ENCODE measurements at regions not wholly inside any gene's neighbourhood (a gene's known extent, or its start where the extent isn't known, plus 50 kb on each side); places are given as distances from the start of the nearest gene placed in this dataset.
A peak's percentile ranks its signal among the peaks of the same experiment; 100 is the strongest.
"Not testable (repeated sequence)": the region's sequence is repeated elsewhere in the genome, so short reads cannot be mapped to it uniquely, and the experiment has no call there.

DNA sequence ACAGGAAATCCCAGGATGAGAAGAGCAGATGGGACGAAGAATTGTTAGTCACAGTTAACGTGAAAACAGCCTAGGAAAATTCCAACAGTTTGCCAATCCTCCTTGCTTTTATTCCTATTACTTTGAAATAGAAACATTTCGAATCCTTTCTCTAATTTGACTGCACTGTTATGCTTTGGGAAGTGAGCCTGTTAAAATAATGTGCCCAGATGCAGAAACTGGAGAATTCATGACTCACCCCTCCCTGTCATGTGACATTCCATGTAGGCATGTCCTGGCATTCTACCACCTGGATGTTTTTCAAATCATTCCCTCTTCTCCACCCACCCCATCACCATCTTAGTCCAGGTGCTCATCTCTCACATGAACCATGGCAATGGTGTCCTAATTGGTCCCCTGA, 107.3 kb downstream of the MINAR1 start:
- no peak overlapping the region for H3K4me2 ChIP-seq (ENCODE audit: low read length)
- H3K9ac ChIP-seq (ENCODE audit: low read depth, low read length), result no peak overlapping the region
- peaks cover 2% of the 10 kb centered on the region for H3K27me3 ChIP-seq (ENCODE audit: control insufficient read depth, insufficient read depth, low read length)
- H3K4me3 ChIP-seq (ENCODE audit: low read length), result no peak overlapping the region
- no peaks in the 10 kb centered on the region for H3K9me3 ChIP-seq (replicated peaks; ENCODE audit: low read length)
- H3K36me3 ChIP-seq (ENCODE audit: insufficient read depth, low read length), result no peaks in the 10 kb centered on the region
- H3K4me1 ChIP-seq (ENCODE audit: control insufficient read depth, insufficient read depth, low read length), result no peaks in the 10 kb centered on the region

DNA sequence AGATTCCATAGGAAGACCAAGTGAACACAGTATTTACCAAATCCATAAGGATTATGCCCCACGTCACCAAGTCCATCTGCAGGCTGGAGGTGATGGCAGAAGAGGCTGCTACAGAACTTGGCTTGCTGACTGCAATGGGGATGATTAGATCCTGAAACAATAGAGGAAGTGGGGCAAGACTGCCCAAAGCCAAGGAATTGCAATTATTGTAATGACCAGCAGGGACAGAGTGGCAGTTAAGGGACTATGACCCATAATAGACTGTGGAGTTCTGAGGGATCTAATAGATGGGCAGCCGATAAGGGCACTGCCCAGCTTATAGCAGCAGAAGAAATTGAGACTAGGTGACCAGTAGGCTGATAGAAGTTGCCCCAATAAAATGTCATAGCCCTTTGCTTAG, 108.4 kb downstream of the MINAR1 start:
- Histone ChIP-seq H3K9me3 (replicated peaks; ENCODE audit: low read length) (no peaks in the 10 kb centered on the region), H3K4me2 (ENCODE audit: low read length) (no peak overlapping the region), H3K4me3 (ENCODE audit: low read length) (no peak overlapping the region), H3K27me3 (ENCODE audit: control insufficient read depth, insufficient read depth, low read length) (no peaks in the 10 kb centered on the region), H3K9ac (ENCODE audit: low read depth, low read length) (no peak overlapping the region), H3K4me1 (ENCODE audit: control insufficient read depth, insufficient read depth, low read length) (no peaks in the 10 kb centered on the region), H3K36me3 (ENCODE audit: insufficient read depth, low read length) (no peaks in the 10 kb centered on the region)

DNA sequence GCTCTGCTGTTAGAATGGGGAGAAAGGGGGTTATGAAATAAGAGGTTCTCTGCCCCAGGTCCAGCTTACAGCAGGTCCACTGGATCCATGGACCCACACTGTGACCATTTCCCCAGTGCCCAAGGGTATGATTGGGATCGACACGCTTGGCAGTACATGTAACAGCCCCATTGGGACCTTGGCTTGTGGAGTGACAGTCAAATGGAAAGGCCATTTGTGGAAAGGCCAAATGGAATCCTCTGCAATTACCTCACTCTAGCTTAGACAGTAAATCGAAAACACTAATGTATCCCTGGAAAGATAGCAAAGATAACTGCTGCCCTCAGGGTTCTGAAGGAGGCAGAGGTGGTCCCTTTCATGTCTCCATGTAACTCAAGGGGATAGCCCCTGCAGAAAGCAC, 109.1 kb downstream of the MINAR1 start:
- Histone ChIP-seq H3K9ac (ENCODE audit: low read depth, low read length) (no peak overlapping the region), H3K27me3 (ENCODE audit: control insufficient read depth, insufficient read depth, low read length) (no peaks in the 10 kb centered on the region), H3K9me3 (replicated peaks; ENCODE audit: low read length) (no peaks in the 10 kb centered on the region), H3K36me3 (ENCODE audit: insufficient read depth, low read length) (no peaks in the 10 kb centered on the region), H3K4me1 (ENCODE audit: control insufficient read depth, insufficient read depth, low read length) (no peaks in the 10 kb centered on the region), H3K4me2 (ENCODE audit: low read length) (no peak overlapping the region), H3K4me3 (ENCODE audit: low read length) (no peak overlapping the region)

DNA sequence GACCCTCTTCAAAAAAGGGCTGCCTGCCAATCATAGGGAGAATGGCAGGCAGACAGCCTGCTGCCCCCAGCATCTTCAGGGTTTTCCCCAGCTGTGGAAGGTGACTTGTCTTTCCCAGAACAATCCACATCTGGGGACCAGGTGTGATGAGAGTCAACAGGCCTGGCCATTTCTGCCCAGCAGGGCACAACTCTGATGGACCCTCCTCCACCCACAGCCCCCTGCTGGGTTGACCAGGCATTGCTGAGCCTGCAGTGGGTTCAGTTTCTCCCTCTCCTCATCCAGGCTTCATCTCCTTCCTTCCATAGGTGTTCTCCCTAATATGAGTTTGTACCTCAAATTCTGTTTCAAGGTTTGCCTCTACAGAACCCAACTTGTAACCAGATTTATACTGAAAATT, 111.0 kb downstream of the MINAR1 start:
- Histone ChIP-seq H3K4me2 (ENCODE audit: low read length) (no peak overlapping the region), H3K9ac (ENCODE audit: low read depth, low read length) (no peak overlapping the region), H3K4me1 (ENCODE audit: control insufficient read depth, insufficient read depth, low read length) (no peaks in the 10 kb centered on the region), H3K27me3 (ENCODE audit: control insufficient read depth, insufficient read depth, low read length) (no peaks in the 10 kb centered on the region), H3K36me3 (ENCODE audit: insufficient read depth, low read length) (no peaks in the 10 kb centered on the region), H3K4me3 (ENCODE audit: low read length) (no peak overlapping the region), H3K9me3 (replicated peaks; ENCODE audit: low read length) (no peaks in the 10 kb centered on the region)

DNA sequence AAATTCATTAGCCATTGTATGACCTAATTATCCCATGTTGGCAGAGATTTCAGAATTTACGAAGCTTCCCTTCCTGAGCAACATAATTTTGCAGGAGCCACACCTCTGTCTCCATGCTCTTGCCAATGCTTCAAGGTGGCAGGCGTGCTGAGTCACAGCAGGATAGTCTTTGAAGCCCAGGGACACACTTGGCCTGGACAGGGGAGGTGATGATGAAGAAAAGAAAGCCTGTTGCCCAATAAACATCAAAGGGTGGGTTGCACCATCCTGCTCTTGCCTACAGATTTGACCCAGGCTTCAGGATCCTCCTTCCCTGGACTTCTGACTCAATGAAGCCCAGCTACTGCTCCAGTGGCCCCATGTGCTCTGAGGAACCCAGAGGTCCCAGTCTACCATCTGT, 117.1 kb downstream of the MINAR1 start:
- no peaks in the 10 kb centered on the region for H3K4me1 ChIP-seq (ENCODE audit: control insufficient read depth, insufficient read depth, low read length)
- no peaks in the 10 kb centered on the region for H3K27me3 ChIP-seq (ENCODE audit: control insufficient read depth, insufficient read depth, low read length)
- H3K4me3 ChIP-seq (ENCODE audit: low read length), result no peak overlapping the region
- H3K4me2 ChIP-seq (ENCODE audit: low read length), result no peak overlapping the region
- no peaks in the 10 kb centered on the region for H3K9me3 ChIP-seq (replicated peaks; ENCODE audit: low read length)
- H3K36me3 ChIP-seq (ENCODE audit: insufficient read depth, low read length), result no peaks in the 10 kb centered on the region
- H3K9ac ChIP-seq (ENCODE audit: low read depth, low read length), result no peak overlapping the region

DNA sequence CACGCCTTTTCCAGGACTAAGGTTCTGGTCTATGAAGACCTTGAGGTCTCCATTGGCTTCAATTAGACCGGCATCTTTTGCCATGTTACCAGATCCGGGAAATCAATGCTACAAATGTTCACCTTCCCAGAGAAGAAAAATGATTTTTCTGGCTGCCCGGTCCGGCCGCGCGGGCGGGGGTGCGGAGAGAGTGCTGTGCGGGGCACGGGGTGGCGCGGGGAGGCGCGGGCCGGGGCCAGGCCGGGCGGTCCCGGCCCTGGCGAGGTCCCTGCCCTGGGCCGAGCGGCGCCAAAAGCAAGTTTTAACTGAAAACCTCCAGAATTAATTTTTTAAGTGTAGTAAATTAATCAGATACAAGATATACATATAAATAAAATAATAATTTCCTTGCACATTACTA, 128.2 kb downstream of the MINAR1 start:
- Histone ChIP-seq H3K4me3 (ENCODE audit: low read length) (no peak overlapping the region), H3K9ac (ENCODE audit: low read depth, low read length) (no peak overlapping the region), H3K4me2 (ENCODE audit: low read length) (no peak overlapping the region), H3K4me1 (ENCODE audit: control insufficient read depth, insufficient read depth, low read length) (no peaks in the 10 kb centered on the region), H3K27me3 (ENCODE audit: control insufficient read depth, insufficient read depth, low read length) (peaks cover 14% of the 10 kb centered on the region), H3K9me3 (replicated peaks; ENCODE audit: low read length) (no peaks in the 10 kb centered on the region), H3K36me3 (ENCODE audit: insufficient read depth, low read length) (no peaks in the 10 kb centered on the region)

DNA sequence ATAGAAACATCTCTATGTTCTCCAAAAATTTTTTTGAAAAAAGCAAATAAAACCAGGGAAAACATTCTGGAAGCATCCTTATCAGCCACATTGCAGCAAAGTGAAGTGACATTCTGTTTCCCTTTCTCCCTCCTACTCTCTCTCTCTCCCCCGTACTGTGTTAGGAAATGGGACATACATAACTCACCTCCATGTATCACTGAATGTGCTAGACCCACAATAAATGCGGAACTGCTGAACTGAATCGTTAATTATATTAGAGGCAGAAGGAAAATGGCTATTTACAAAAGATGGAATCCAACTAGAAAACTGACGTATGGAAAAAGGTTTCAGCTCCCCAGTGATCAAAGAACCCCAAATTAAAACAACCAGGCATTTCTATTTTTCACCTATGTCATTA, 129.8 kb downstream of the MINAR1 start:
- Histone ChIP-seq H3K4me3 (ENCODE audit: low read length) (peak overlapping the region; percentile 12), H3K4me1 (ENCODE audit: control insufficient read depth, insufficient read depth, low read length) (no peaks in the 10 kb centered on the region), H3K9me3 (replicated peaks; ENCODE audit: low read length) (no peaks in the 10 kb centered on the region), H3K27me3 (ENCODE audit: control insufficient read depth, insufficient read depth, low read length) (peaks cover 14% of the 10 kb centered on the region), H3K36me3 (ENCODE audit: insufficient read depth, low read length) (no peaks in the 10 kb centered on the region), H3K4me2 (ENCODE audit: low read length) (peak overlapping the region; percentile 51), H3K9ac (ENCODE audit: low read depth, low read length) (no peak overlapping the region)

DNA sequence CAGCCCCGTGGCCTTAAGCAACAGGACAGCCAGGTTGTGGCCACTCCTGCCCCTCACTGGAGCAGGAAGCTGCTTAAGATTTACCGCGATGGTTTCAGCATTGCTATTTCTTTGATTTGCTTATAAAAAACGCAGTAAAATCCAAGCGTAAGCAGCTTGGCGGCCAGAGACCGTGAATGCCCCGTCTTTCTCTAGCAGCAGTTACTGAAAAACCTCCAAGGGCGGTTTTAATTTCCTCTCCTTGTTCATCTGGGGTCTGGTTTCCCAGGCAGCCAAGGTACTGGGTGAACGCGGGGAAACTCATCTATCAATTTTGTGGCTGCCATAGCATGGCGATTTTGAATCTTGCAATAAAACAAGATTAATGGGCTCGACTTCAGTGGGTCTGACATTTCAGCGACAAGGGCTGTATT, 130.3 kb downstream of the MINAR1 start:
- Histone ChIP-seq H3K9ac (ENCODE audit: low read depth, low read length) (no peak overlapping the region), H3K36me3 (ENCODE audit: insufficient read depth, low read length) (no peaks in the 10 kb centered on the region), H3K9me3 (replicated peaks; ENCODE audit: low read length) (no peaks in the 10 kb centered on the region), H3K4me2 (ENCODE audit: low read length) (peak overlapping the region; percentile 51), H3K4me3 (ENCODE audit: low read length) (peak overlapping the region; percentile 12), H3K27me3 (ENCODE audit: control insufficient read depth, insufficient read depth, low read length) (peaks cover 14% of the 10 kb centered on the region), H3K4me1 (ENCODE audit: control insufficient read depth, insufficient read depth, low read length) (no peaks in the 10 kb centered on the region)

DNA sequence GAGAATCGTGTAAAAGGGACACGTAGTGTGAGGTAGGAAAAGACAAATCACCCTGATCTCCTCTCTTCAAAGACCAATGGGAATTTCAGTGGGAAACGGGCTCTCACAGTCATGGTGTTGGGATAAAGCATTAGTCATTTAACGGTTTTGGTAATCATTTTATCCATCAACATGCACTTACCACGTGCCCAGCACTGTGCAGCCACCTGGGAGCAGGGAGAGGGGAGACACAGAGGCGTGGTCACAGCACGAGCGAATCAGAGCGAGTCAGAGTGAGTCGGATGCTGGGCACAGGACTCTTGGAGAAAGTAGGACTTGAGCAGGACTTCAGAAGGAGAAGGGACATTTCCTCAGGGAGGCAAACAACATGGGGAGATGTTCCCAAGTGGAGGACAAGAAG, 130.8 kb downstream of the MINAR1 start:
- peak overlapping the region; percentile 51 for H3K4me2 ChIP-seq (ENCODE audit: low read length)
- peaks cover 14% of the 10 kb centered on the region for H3K27me3 ChIP-seq (ENCODE audit: control insufficient read depth, insufficient read depth, low read length)
- H3K4me1 ChIP-seq (ENCODE audit: control insufficient read depth, insufficient read depth, low read length), result no peaks in the 10 kb centered on the region
- H3K36me3 ChIP-seq (ENCODE audit: insufficient read depth, low read length), result no peaks in the 10 kb centered on the region
- H3K9me3 ChIP-seq (replicated peaks; ENCODE audit: low read length), result no peaks in the 10 kb centered on the region
- no peak overlapping the region for H3K9ac ChIP-seq (ENCODE audit: low read depth, low read length)
- H3K4me3 ChIP-seq (ENCODE audit: low read length), result no peak overlapping the region

DNA sequence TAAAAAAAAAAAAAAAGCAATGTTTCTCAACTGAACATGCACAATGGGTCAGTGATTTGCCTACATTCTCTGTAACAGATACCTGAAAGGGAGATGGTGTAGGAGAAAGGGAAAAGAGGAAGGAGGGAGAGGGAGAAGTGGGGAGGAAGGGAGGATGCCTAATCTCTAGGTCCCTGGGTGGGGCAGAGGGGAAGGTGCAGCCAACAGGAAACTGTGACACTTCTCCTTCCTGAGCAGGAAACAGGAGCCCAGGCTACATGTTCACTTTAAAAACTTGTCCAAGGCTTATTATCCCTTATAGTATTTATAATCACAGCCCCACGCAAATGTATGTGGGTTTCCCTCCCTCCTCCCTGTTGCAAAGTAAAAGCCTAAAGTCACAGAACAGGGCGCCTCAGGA, 137.9 kb downstream of the MINAR1 start:
- no peaks in the 10 kb centered on the region for H3K4me1 ChIP-seq (ENCODE audit: control insufficient read depth, insufficient read depth, low read length)
- H3K4me2 ChIP-seq (ENCODE audit: low read length), result no peak overlapping the region
- H3K4me3 ChIP-seq (ENCODE audit: low read length), result no peak overlapping the region
- no peaks in the 10 kb centered on the region for H3K9me3 ChIP-seq (replicated peaks; ENCODE audit: low read length)
- H3K27me3 ChIP-seq (ENCODE audit: control insufficient read depth, insufficient read depth, low read length), result no peaks in the 10 kb centered on the region
- H3K9ac ChIP-seq (ENCODE audit: low read depth, low read length), result no peak overlapping the region
- no peaks in the 10 kb centered on the region for H3K36me3 ChIP-seq (ENCODE audit: insufficient read depth, low read length)

DNA sequence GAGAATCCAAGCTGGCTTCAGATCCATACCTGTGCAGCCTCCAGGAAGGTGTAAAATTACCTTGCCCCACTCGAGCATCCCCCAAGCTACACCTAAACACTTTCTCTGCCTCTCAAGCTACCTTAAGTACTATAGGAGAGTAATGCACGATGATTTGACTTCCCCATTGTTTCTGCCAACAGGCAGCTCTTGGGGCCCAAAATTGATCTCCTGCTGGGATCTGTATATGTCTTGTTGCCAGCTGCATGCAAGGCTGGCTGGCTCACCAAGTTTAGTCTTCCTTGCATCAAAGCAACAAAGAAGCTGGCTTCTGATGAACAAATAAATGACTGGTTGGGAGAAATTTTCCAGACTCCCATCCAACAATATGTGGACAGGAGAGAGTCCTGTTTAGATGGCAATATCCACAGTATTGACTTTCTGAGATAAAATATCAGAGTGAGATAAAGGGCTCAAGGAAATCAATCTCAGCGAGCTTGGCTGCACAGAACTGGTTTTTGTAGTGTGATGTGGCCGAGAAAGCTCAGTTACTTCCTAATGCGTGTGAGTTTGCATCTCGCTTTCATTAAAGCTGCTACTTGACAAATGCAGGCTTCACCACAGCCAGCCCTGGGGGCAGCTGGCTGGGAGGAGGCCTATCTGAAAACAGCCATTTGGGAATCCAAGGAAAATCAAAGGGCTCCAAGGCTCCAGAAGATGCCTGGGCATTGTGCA, 140.7 kb downstream of the MINAR1 start:
- Histone ChIP-seq H3K4me2 (ENCODE audit: low read length) (no peak overlapping the region), H3K4me3 (ENCODE audit: low read length) (no peak overlapping the region), H3K27me3 (ENCODE audit: control insufficient read depth, insufficient read depth, low read length) (no peaks in the 10 kb centered on the region), H3K36me3 (ENCODE audit: insufficient read depth, low read length) (no peaks in the 10 kb centered on the region), H3K9me3 (replicated peaks; ENCODE audit: low read length) (no peaks in the 10 kb centered on the region), H3K9ac (ENCODE audit: low read depth, low read length) (no peak overlapping the region), H3K4me1 (ENCODE audit: control insufficient read depth, insufficient read depth, low read length) (no peaks in the 10 kb centered on the region)

DNA sequence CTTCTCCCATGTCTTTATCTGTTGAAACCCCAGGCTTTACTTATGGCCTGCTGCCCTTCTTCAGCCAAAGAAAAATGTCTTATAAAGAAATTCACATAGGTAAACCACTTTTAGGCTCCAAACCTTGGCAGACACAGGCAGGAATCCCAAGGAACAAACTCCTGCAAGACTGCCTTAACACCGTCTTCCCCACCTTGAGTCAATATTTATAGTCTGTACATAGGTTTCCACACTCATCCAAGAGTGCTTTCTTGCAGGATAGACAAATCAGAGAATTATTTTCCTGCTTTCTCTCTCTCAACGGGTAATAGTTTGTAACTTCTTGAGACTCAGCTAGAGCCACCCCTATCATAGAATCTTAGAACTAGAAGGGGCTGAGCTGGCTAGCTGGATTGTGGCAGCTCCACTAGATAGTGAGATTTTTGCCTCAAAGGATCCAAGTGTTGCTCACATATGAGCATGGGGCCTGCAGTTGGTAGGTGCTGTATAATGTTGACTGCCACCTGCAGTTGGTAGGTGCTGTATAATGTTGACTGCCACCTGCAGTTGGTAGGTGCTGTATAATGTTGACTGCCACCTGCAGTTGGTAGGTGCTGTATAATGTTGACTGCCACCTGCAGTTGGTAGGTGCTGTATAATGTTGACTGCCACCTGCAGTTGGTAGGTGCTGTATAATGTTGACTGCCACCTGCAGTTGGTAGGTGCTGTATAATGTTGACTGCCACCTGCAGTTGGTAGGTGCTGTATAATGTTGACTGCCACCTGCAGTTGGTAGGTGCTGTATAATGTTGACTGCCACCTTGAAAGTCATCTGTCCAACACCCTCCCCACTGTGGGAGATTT, 142.5 kb downstream of the MINAR1 start:
- H3K27me3 ChIP-seq (ENCODE audit: control insufficient read depth, insufficient read depth, low read length); H3K4me3 ChIP-seq (ENCODE audit: low read length); H3K9me3 ChIP-seq (replicated peaks; ENCODE audit: low read length); H3K36me3 ChIP-seq (ENCODE audit: insufficient read depth, low read length); H3K9ac ChIP-seq (ENCODE audit: low read depth, low read length); H3K4me1 ChIP-seq (ENCODE audit: control insufficient read depth, insufficient read depth, low read length); H3K4me2 ChIP-seq (ENCODE audit: low read length): not testable (repeated sequence)

All from skeletal muscle satellite cell (primary cell).